ENCODE measurements at regions not wholly inside any gene's neighbourhood (a gene's known extent, or its start where the extent isn't known, plus 50 kb on each side); places are given as distances from the start of the nearest gene placed in this dataset.

GRCh38 chr2:16609786-16610185 lies 55.8 kb downstream of the CYRIA start:
- no peak overlapping the region for H3K4me3 ChIP-seq
- no peaks in the 10 kb centered on the region for H3K9me3 ChIP-seq
- no peak overlapping the region for H3K27ac ChIP-seq
- no peak for DNase-seq (ENCODE audit: low spot score in 2 of 2)
- no peaks in the 10 kb centered on the region for H3K36me3 ChIP-seq
- 98% methylated on average over 3 of the region's 3 CpGs for WGBS
- no peaks in the 10 kb centered on the region for H3K27me3 ChIP-seq
- H3K4me1 ChIP-seq: peaks cover 7% of the 10 kb centered on the region
- no peak for TF ChIP-seq POLR2AphosphoS5 (IDR thresholded peaks at IDR 0.05)
- no peak for TF ChIP-seq EP300 (IDR thresholded peaks at IDR 0.05)
- TF ChIP-seq CTCF (IDR thresholded peaks at IDR 0.05): no peak
- no peak for TF ChIP-seq POLR2A (IDR thresholded peaks at IDR 0.05)

- peak; percentile 88 to 91 for DNase-seq (ENCODE audit: low spot score in 2 of 2)
- no peaks in the 10 kb centered on the region for H3K36me3 ChIP-seq
- no peak overlapping the region for H3K27ac ChIP-seq
- TF ChIP-seq CTCF (IDR thresholded peaks at IDR 0.05): peak; percentile 87 to 96
- no peak for TF ChIP-seq POLR2AphosphoS5 (IDR thresholded peaks at IDR 0.05)
- H3K4me3 ChIP-seq: peak overlapping the region; percentile 51
- WGBS: 3% methylated on average over 20 of the region's 21 CpGs
- peaks cover 7% of the 10 kb centered on the region for H3K4me1 ChIP-seq
- no peaks in the 10 kb centered on the region for H3K27me3 ChIP-seq
- no peaks in the 10 kb centered on the region for H3K9me3 ChIP-seq
These were observed 56.7 kb downstream of the CYRIA start for GRCh38 chr2:16608661-16609643.

- Histone ChIP-seq H3K9me3 (no peaks in the 10 kb centered on the region), H3K27me3 (no peaks in the 10 kb centered on the region), H3K36me3 (no peaks in the 10 kb centered on the region), H3K27ac (no peak overlapping the region), H3K4me1 (peaks cover 7% of the 10 kb centered on the region), H3K4me3 (no peak overlapping the region)
- DNase-seq (ENCODE audit: low spot score in 2 of 2): no peak
- 85% methylated on average over 7 of the region's 7 CpGs for WGBS
- no peak for TF ChIP-seq POLR2A (IDR thresholded peaks at IDR 0.05)
These were observed 58.3 kb downstream of the CYRIA start for GRCh38 chr2:16607301-16607700.

GRCh38 chr2:16604236-16604635 lies 61.4 kb downstream of the CYRIA start:
- WGBS: 65% methylated on average over 3 of the region's 4 CpGs
- DNase-seq (ENCODE audit: low spot score in 2 of 2): no peak
- no peaks in the 10 kb centered on the region for H3K36me3 ChIP-seq
- H3K9me3 ChIP-seq: no peaks in the 10 kb centered on the region
- H3K27ac ChIP-seq: no peak overlapping the region
- peaks cover 7% of the 10 kb centered on the region for H3K4me1 ChIP-seq
- no peaks in the 10 kb centered on the region for H3K27me3 ChIP-seq
- TF ChIP-seq POLR2AphosphoS5 (IDR thresholded peaks at IDR 0.05): no peak
- no peak for TF ChIP-seq POLR2A (IDR thresholded peaks at IDR 0.05)
- no peak overlapping the region for H3K4me3 ChIP-seq

- H3K9me3 ChIP-seq: no peaks in the 10 kb centered on the region
- no peak for DNase-seq (ENCODE audit: low spot score in 2 of 2)
- TF ChIP-seq CTCF (IDR thresholded peaks at IDR 0.05): no peak
- TF ChIP-seq POLR2A (IDR thresholded peaks at IDR 0.05): no peak
- no peak for TF ChIP-seq POLR2AphosphoS5 (IDR thresholded peaks at IDR 0.05)
- no peak for TF ChIP-seq EP300 (IDR thresholded peaks at IDR 0.05)
- no peak overlapping the region for H3K4me3 ChIP-seq
- WGBS: 94% methylated on average over 3 of the region's 3 CpGs
- no peaks in the 10 kb centered on the region for H3K27me3 ChIP-seq
- no peaks in the 10 kb centered on the region for H3K36me3 ChIP-seq
- no peaks in the 10 kb centered on the region for H3K4me1 ChIP-seq
- no peak overlapping the region for H3K27ac ChIP-seq
These were observed 74.2 kb downstream of the CYRIA start for GRCh38 chr2:16591370-16591933.

- TF ChIP-seq CTCF (IDR thresholded peaks at IDR 0.05) (no peak), POLR2A (IDR thresholded peaks at IDR 0.05) (no peak), POLR2AphosphoS5 (IDR thresholded peaks at IDR 0.05) (no peak), EP300 (IDR thresholded peaks at IDR 0.05) (no peak)
- DNase-seq (ENCODE audit: low spot score in 2 of 2): no peak
- Histone ChIP-seq H3K27ac (no peak overlapping the region), H3K9me3 (no peaks in the 10 kb centered on the region), H3K4me1 (no peaks in the 10 kb centered on the region), H3K4me3 (no peak overlapping the region), H3K36me3 (no peaks in the 10 kb centered on the region), H3K27me3 (no peaks in the 10 kb centered on the region)
- 69% methylated on average over 3 of the region's 3 CpGs for WGBS
These were observed 76.2 kb downstream of the CYRIA start for GRCh38 chr2:16589465-16589864.
